Glomerular visceral epithelial cell (primary cell): ENCODE measurements at regions not wholly inside any gene's neighbourhood (a gene's known extent, or its start where the extent isn't known, plus 50 kb on each side); places are given as distances from the start of the nearest gene placed in this dataset.

Experiments
- DNase-seq: peaks from one replicate; pipeline ENCODE4 v3.0.0-alpha.2; 2016; ENCODE audit errors: extremely low spot score

GRCh38 chr2:56707650-56708049, 523.9 kb downstream of the CCDC85A start:
- no peak for DNase-seq

GRCh38 chr2:56709181-56709580, 525.4 kb downstream of the CCDC85A start:
- DNase-seq, result no peak

- DNase-seq, result no peak
These were observed 529.4 kb downstream of the CCDC85A start for GRCh38 chr2:56713161-56713676.

- DNase-seq, result no peak
These were observed 530.2 kb downstream of the CCDC85A start for GRCh38 chr2:56713978-56714377.

- DNase-seq, result no peak
These were observed 530.6 kb downstream of the CCDC85A start for GRCh38 chr2:56714400-56714799.

GRCh38 chr2:56715683-56716082, 531.9 kb downstream of the CCDC85A start:
- no peak for DNase-seq

GRCh38 chr2:56718413-56718812, 534.6 kb downstream of the CCDC85A start:
- DNase-seq, result no peak

- DNase-seq, result no peak
These were observed 545.4 kb downstream of the CCDC85A start for GRCh38 chr2:56729212-56729611.

GRCh38 chr2:56732946-56733345, 549.2 kb downstream of the CCDC85A start:
- no peak for DNase-seq

GRCh38 chr2:56739413-56739812, 555.6 kb downstream of the CCDC85A start:
- no peak for DNase-seq

- peak; percentile 79 for DNase-seq
These were observed 557.9 kb downstream of the CCDC85A start for GRCh38 chr2:56741601-56742102.

DNA sequence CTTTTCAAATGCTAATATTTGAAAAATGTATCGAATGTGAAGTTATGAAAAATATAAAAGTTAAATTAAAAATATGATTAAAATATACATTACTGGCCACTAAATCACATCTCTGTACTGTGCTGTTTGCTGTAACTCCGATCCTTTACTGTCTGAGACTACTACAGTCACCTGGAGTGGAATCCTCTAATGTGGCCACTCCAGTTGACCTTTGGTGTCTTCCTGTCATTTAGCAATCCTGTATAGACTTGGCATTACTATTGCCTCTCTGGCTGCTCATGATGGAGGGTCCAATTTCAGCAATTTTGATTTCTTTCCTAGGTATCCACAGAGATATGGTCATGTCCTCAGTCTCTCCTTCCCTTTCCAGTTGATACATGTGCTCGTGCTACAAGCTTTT, 560.0 kb downstream of the CCDC85A start:
- DNase-seq, result no peak

DNA sequence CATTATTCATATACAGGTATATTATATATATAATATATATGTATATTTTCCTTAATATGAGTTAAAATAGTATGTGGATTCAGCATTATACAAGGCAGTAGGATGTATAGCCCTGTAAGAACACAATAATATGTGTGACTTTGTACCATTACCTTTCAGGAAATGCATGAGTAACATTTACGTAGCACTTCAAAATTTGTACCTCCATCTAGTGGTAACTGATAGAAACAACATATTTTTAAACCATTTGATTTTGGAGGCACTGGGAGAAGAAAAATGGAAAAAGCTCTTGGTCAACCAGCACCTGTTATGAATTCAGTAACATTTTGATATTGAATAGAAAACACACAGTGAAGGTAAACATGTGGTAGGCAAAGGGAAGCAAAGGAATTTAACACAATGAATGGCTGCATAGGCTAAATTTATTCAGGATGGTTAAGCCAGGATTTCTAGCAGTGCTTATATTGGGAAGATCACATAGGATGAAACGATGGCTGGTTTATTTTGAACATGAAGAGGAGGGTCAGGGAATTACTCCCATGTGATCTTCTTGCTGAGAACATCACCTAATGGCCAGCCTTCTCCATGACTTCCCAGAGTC, 565.5 kb downstream of the CCDC85A start:
- DNase-seq, result peak; percentile 18

DNA sequence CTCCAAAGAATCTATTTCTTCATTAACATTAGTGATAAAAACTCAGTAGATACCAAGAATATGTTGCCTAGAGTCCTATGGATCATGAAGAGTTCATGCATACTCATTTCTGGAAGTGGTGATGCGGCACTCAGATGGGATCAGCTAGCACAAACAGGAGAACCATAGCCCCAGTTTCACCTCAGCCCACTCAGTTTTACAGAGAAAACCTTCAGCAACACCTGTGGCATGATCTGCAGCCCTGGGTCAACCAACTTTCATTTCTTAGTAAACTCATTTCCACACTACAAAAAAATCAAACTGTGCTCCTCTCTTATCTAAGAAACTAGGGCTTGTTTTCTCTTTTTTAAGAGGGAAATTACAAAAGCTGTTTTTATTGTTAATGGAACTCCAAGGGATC, 569.4 kb downstream of the CCDC85A start:
- no peak for DNase-seq

DNA sequence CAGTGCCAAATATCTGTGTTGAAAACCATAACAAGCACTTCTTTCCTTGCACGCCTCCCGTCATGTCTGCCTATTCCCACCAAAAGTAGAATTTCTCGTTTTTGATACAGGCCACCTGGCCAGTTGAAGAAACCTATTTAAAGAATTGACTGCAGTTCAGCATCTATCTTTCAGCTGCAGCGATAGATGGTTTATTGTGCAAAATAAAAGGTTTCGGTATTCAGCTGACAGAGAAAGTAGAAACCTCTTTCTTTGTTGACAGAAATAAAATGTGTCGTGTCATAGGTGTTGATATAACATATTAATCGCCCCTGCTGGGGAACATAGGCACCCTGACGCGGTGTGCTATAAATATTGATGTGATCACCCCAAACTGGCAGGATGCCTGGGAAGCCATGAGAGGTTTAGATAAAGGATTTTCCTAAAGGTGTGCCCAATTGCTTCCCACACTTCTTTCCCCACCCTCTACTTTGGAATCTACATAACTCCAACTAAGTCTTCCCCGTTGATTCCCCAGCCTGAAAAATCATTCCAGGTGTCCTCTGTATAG, 570.4 kb downstream of the CCDC85A start:
- no peak for DNase-seq

GRCh38 chr2:56754627-56755026, 570.8 kb downstream of the CCDC85A start:
- DNase-seq, result no peak

GRCh38 chr2:56757884-56758545, 574.2 kb downstream of the CCDC85A start:
- no peak for DNase-seq

GRCh38 chr2:56763683-56764082, 579.9 kb downstream of the CCDC85A start:
- no peak for DNase-seq

GRCh38 chr2:56768973-56769372, 585.2 kb downstream of the CCDC85A start:
- DNase-seq, result no peak

DNA sequence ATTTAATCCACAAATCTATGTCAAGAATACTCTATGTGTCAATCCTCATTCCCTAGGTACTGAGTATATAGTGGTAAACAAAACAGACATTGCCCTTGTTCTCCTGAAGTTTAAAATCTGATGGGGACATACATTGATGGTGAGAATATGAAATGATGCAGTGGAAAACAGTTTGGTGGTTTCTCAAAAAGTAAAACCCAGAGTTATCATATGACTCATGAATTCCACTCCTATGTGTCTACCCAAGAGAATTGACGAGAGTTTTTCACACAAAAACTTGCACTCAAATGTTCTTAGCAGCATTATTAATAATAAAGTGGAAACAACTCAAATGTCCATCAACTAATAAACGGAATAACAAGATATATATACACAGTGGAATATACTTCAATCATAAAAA, 586.7 kb downstream of the CCDC85A start:
- DNase-seq, result peak; percentile 1

GRCh38 chr2:56784046-56784445, 600.3 kb downstream of the CCDC85A start:
- no peak for DNase-seq

DNA sequence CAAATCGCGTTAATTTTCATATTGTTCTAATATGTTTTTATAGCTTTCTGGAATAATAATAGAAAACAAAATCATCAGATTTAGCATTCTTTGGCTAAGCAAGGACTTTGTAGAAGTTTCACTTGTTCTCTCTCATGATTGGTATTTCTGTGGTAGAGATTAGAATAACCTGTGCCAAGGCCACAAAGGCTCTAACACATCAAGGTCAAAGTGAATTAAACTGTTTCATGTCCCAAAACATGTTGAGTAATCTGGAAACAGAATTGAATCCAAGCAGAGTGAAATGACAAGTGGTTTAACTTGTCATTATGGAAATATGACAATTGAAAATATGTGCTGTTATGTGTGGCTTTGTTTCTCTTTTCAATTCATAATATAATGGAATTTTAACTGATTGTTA, 617.4 kb downstream of the CCDC85A start:
- DNase-seq, result no peak

- no peak for DNase-seq
These were observed 618.0 kb downstream of the CCDC85A start for GRCh38 chr2:56801770-56802169.
